SK-N-SH treated with all-trans-retinoic acid at 6 μM for 48 hours (cell line): ENCODE measurements at regions not wholly inside any gene's neighbourhood (a gene's known extent, or its start where the extent isn't known, plus 50 kb on each side); places are given as distances from the start of the nearest gene placed in this dataset.

Experiments used
- ATAC-seq: fragments of 200-7000 bp; cut with Tn5 transposase; 3 replicates; pipeline ENCODE4 v1.9.1; 2020; ENCODE audit warnings: mild to moderate bottlenecking, moderate library complexity
- ARNTL ChIP-seq: fragments of 450-650 bp; formaldehyde crosslinking; IDR thresholded peaks from 2 replicates; pipeline ENCODE4 v1.5.0; 2020; ENCODE audit warnings: low read depth, mild to moderate bottlenecking, moderate library complexity, borderline replicate concordance
- CSDC2 ChIP-seq: fragments of 250-450 bp; sonication (Bioruptor Pico); IDR thresholded peaks from 2 replicates; pipeline ENCODE4 v1.5.0; 2020; ENCODE audit warnings: mild to moderate bottlenecking, moderate library complexity
- ESRRG ChIP-seq: fragments of 250-450 bp; sonication (Bioruptor Pico); IDR thresholded peaks from 2 replicates; pipeline ENCODE4 v1.6.1; 2021; ENCODE audit warnings: mild to moderate bottlenecking
- GLIS3 ChIP-seq: fragments of 250-450 bp; sonication (Bioruptor Pico); IDR thresholded peaks from 2 replicates; pipeline ENCODE4 v1.5.0; 2020; ENCODE audit warnings: mild to moderate bottlenecking, moderate library complexity
- ISL1 ChIP-seq: fragments of 250-450 bp; sonication (Bioruptor Pico); IDR thresholded peaks from 2 replicates; pipeline ENCODE4 v2.1.2; 2022; ENCODE audit warnings: mild to moderate bottlenecking, moderate library complexity
- OSR1 ChIP-seq: fragments of 250-450 bp; sonication (Bioruptor Pico); IDR thresholded peaks from 2 replicates; pipeline ENCODE4 v1.8.0; 2022; ENCODE audit warnings: moderate library complexity, mild to moderate bottlenecking, inconsistent platforms
- PPARA ChIP-seq: fragments of 250-450 bp; sonication (Bioruptor Pico); IDR thresholded peaks from 2 replicates; pipeline ENCODE4 v1.5.0; 2020; ENCODE audit warnings: mild to moderate bottlenecking, borderline replicate concordance
- RARB ChIP-seq: fragments of 250-450 bp; sonication (Bioruptor Pico); IDR thresholded peaks from 2 replicates; pipeline ENCODE4 v1.8.0; 2021; ENCODE audit warnings: mild to moderate bottlenecking, moderate library complexity
- SNAI2 ChIP-seq: fragments of 250-450 bp; sonication (Bioruptor Pico); IDR thresholded peaks from 2 replicates; pipeline ENCODE4 v1.5.0; 2020; ENCODE audit warnings: mild to moderate bottlenecking, moderate library complexity
- TOX ChIP-seq: fragments of 250-450 bp; sonication (Bioruptor Pico); IDR thresholded peaks from 2 replicates; pipeline ENCODE4 v1.8.0; 2021; ENCODE audit warnings: mild to moderate bottlenecking, moderate library complexity, borderline replicate concordance
- ZC3H10 ChIP-seq: fragments of 250-450 bp; sonication (Bioruptor Pico); IDR thresholded peaks from 2 replicates; pipeline ENCODE4 v1.5.1; 2021; ENCODE audit warnings: mild to moderate bottlenecking, moderate library complexity
- ZFP3 ChIP-seq: fragments of 250-450 bp; sonication (Bioruptor Pico); IDR thresholded peaks from 2 replicates; pipeline ENCODE4 v1.5.0; 2020; ENCODE audit warnings: mild to moderate bottlenecking, moderate library complexity
- ZFP30 ChIP-seq: fragments of 450-650 bp; formaldehyde crosslinking; IDR thresholded peaks from 2 replicates; pipeline ENCODE4 v1.5.0; 2022; ENCODE audit warnings: mild to moderate bottlenecking, moderate library complexity
- ZNF565 ChIP-seq: fragments of 450-650 bp; formaldehyde crosslinking; conservative IDR thresholded peaks from 2 replicates; pipeline ENCODE4 v1.5.0; 2020; ENCODE audit warnings: low read depth, mild to moderate bottlenecking, moderate library complexity
- ZNF70 ChIP-seq: fragments of 450-650 bp; formaldehyde crosslinking; IDR thresholded peaks from 2 replicates; pipeline ENCODE4 v1.5.0; 2020; ENCODE audit warnings: mild to moderate bottlenecking, moderate library complexity
- ZNF8 ChIP-seq: fragments of 450-650 bp; formaldehyde crosslinking; IDR thresholded peaks from 2 replicates; pipeline ENCODE4 v1.5.0; 2020; ENCODE audit warnings: mild to moderate bottlenecking, moderate library complexity
- TF ChIP-seq, protein P1 (sequence below): fragments of 250-450 bp; sonication (Bioruptor Pico); IDR thresholded peaks from 2 replicates; pipeline ENCODE4 v1.8.0; 2021; ENCODE audit warnings: low read depth, mild to moderate bottlenecking, moderate library complexity, borderline replicate concordance
- TF ChIP-seq, protein P2 (sequence below): fragments of 250-450 bp; sonication (Bioruptor Pico); IDR thresholded peaks from 2 replicates; pipeline ENCODE4 v1.5.1; 2021; ENCODE audit warnings: mild to moderate bottlenecking, moderate library complexity
- TF ChIP-seq, protein P3 (sequence below): fragments of 250-450 bp; sonication (Bioruptor Pico); IDR thresholded peaks from 2 replicates; pipeline ENCODE4 v1.5.1; 2020; ENCODE audit warnings: low read depth, mild to moderate bottlenecking, moderate library complexity
- TF ChIP-seq, protein P4 (sequence below): fragments of 250-450 bp; sonication (Bioruptor Pico); IDR thresholded peaks from 2 replicates; pipeline ENCODE4 v1.8.0; 2020; ENCODE audit warnings: mild to moderate bottlenecking, moderate library complexity, borderline replicate concordance

DNA sequence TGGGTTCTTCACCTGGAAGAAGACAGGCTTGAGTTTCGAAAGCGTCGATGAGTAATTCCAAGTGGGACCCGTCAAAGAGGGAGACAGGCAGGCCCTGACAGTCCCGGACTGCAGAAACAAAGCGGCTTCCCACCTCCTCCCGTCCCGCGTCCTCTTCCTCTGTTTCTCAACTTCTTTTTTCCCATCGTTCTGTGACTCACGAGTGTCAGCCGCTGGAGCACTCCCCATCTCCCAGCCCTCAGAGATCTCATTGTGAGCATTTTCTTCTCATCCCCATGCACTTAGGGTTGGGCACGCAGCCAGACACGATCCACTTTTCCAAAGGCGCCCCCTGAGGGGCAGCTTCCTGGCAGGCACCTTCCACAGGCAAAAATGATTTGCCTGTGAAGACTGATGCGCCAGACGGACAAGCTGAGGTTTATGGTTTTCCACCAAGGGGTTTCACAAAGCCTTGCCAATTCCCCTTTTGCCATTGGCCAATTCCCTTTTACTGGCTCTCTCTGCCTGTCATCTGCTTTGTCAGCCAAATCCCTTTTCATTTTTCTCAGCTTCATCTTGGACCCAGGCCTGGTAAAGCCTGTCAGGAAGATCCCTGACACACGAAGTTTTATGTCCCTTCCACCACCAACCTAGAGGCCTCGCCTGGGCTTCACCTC lies 86.5 kb upstream of the ANKRD55 start:
- no peak for TF ChIP-seq RARB (CRISPR knock-in tag)
- peak; percentile 80 for TF ChIP-seq ISL1 (CRISPR knock-in tag)
- TF ChIP-seq, protein P1, sequence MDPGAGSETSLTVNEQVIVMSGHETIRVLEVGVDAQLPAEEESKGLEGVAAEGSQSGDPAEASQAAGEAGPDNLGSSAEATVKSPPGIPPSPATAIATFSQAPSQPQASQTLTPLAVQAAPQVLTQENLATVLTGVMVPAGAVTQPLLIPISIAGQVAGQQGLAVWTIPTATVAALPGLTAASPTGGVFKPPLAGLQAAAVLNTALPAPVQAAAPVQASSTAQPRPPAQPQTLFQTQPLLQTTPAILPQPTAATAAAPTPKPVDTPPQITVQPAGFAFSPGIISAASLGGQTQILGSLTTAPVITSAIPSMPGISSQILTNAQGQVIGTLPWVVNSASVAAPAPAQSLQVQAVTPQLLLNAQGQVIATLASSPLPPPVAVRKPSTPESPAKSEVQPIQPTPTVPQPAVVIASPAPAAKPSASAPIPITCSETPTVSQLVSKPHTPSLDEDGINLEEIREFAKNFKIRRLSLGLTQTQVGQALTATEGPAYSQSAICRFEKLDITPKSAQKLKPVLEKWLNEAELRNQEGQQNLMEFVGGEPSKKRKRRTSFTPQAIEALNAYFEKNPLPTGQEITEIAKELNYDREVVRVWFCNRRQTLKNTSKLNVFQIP (CRISPR knock-in tag): no peak
- no peak for TF ChIP-seq ESRRG (CRISPR knock-in tag)
- peak; percentile 50 for ATAC-seq

DNA sequence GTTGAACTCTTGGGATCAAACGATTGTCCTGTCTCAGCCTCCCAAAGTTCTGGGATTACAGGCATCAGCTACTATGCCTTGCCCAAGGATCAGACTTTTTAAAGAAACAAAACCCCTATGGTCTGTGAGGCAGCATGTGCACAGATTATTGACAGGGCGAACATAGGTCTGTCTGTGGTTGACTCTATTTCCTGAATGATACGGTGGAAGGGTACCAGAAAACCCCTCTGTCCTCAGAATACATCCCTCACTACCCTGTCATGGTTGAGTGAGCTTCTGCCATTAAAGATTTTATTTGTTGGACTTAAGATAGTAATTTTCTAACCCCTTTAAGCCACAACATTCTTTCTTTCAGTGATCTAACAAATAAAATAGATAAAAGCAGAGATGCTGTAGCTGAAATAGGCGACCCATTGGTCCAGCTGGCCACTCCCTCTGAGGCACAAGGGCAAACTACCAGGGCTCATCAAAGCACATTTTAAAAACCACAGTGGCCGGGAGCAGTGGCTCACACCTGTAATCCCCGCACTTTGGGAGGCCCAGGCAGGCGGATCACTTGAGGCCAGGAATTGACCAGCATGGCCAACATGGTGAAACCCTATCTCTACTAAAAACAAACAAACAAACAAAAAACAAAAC lies 84.9 kb upstream of the ANKRD55 start:
- no peak for ATAC-seq

DNA sequence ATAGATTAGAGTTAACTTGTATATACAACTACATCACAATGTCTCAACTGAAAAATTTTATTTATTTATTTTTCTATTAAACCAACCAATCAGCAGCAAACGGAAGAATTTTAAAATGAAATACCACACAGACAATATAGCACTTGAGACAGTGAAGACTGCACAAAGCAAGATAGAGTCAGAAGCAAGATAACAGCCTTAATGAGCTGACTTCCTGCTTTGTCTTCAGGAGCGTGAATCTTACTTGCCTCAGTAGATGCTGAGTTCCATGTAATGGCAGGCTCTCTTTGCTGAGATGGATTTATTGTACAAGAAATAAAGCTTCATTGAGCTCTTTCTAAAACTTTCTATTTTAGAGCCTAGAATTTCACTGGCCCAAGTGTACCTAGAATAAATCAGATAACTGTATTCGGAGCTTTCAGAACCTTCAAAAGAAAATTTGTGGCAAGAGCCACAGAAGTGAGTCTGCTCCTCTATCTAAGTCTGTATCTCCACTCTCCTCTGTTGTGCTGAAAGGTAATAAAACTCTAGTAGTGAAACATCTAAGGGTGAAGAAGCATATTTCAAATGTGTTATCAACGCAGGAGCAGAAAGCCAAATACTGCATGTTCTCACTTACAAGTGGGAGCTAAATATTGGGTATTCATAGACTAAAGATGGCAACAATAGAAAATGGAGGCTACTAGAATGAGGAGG lies 83.3 kb upstream of the ANKRD55 start:
- no peak for ATAC-seq
- TF ChIP-seq ZFP3 (CRISPR knock-in tag): no peak
- TF ChIP-seq ARNTL (CRISPR knock-in tag): no peak
- TF ChIP-seq ZC3H10 (CRISPR knock-in tag): no peak
- no peak for TF ChIP-seq ZNF8 (CRISPR knock-in tag)

More for the DNA sequence above, 84.9 kb upstream of the ANKRD55 start:
- TF ChIP-seq ZC3H10 (CRISPR knock-in tag) (no peak), SNAI2 (CRISPR knock-in tag) (no peak), ISL1 (CRISPR knock-in tag) (no peak), OSR1 (CRISPR knock-in tag) (no peak), GLIS3 (CRISPR knock-in tag) (no peak)
- TF ChIP-seq, all 23 proteins: peak for 0

DNA sequence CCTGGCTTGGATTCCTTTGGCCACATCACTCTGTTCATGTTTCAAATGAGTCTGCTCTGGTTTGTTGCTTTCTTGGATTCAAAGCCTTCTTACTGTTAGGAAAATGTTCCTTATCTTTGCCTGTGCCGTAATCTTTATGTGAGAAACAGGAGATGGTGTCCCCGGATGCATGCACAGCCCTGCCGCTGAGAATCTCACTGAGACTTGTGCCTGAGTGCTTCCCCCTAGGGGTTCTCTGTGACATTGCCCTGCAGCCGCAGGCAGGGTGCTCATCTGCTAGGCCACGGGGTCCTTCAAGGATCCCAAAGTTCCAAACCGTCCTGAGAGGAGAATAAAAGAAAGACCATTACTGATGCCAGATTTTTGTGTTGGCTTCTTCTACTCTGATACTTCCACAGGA lies 81.4 kb upstream of the ANKRD55 start:
- peak; percentile 48; the same call in 2 of the 3 replicates for ATAC-seq
- TF ChIP-seq ZNF8 (CRISPR knock-in tag): no peak
- TF ChIP-seq ESRRG (CRISPR knock-in tag): no peak
- no peak for TF ChIP-seq ZFP30 (CRISPR knock-in tag)
- TF ChIP-seq, protein P2, sequence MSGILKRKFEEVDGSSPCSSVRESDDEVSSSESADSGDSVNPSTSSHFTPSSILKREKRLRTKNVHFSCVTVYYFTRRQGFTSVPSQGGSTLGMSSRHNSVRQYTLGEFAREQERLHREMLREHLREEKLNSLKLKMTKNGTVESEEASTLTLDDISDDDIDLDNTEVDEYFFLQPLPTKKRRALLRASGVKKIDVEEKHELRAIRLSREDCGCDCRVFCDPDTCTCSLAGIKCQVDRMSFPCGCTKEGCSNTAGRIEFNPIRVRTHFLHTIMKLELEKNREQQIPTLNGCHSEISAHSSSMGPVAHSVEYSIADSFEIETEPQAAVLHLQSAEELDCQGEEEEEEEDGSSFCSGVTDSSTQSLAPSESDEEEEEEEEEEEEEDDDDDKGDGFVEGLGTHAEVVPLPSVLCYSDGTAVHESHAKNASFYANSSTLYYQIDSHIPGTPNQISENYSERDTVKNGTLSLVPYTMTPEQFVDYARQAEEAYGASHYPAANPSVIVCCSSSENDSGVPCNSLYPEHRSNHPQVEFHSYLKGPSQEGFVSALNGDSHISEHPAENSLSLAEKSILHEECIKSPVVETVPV (CRISPR knock-in tag): no peak
- TF ChIP-seq ZNF565 (CRISPR knock-in tag): no peak
- TF ChIP-seq TOX: no peak

DNA sequence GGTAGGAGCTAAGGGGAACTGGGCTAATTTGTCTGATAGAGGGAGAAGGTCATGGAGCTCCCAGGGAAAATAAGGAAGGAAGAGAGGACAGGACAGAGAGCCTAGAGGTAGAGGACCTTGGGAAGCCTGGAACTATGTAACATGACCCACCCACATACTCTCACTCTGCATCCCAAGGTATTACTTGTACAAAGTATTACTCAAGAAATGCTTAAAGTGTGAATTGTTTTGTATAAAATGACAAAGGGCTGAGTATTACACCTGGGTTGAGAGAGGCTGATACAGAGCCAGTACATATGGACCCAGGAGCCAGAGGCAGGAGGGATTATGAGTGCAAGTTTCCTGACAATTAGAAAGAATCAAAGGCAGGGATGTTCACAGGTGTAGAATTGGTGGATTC lies 80.5 kb upstream of the ANKRD55 start:
- no peak for ATAC-seq
- TF ChIP-seq ISL1 (CRISPR knock-in tag) (no peak), ESRRG (CRISPR knock-in tag) (no peak), ZC3H10 (CRISPR knock-in tag) (no peak), ARNTL (CRISPR knock-in tag) (no peak), ZNF70 (CRISPR knock-in tag) (no peak), ZNF565 (CRISPR knock-in tag) (no peak), PPARA (no peak), CSDC2 (CRISPR knock-in tag) (no peak)
- TF ChIP-seq, protein P3, sequence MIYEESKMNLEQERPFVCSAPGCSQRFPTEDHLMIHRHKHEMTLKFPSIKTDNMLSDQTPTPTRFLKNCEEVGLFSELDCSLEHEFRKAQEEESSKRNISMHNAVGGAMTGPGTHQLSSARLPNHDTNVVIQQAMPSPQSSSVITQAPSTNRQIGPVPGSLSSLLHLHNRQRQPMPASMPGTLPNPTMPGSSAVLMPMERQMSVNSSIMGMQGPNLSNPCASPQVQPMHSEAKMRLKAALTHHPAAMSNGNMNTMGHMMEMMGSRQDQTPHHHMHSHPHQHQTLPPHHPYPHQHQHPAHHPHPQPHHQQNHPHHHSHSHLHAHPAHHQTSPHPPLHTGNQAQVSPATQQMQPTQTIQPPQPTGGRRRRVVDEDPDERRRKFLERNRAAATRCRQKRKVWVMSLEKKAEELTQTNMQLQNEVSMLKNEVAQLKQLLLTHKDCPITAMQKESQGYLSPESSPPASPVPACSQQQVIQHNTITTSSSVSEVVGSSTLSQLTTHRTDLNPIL (CRISPR knock-in tag): no peak
- TF ChIP-seq, protein P4, sequence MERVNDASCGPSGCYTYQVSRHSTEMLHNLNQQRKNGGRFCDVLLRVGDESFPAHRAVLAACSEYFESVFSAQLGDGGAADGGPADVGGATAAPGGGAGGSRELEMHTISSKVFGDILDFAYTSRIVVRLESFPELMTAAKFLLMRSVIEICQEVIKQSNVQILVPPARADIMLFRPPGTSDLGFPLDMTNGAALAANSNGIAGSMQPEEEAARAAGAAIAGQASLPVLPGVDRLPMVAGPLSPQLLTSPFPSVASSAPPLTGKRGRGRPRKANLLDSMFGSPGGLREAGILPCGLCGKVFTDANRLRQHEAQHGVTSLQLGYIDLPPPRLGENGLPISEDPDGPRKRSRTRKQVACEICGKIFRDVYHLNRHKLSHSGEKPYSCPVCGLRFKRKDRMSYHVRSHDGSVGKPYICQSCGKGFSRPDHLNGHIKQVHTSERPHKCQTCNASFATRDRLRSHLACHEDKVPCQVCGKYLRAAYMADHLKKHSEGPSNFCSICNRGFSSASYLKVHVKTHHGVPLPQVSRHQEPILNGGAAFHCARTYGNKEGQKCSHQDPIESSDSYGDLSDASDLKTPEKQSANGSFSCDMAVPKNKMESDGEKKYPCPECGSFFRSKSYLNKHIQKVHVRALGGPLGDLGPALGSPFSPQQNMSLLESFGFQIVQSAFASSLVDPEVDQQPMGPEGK (CRISPR knock-in tag): no peak
- TF ChIP-seq, protein P2 (CRISPR knock-in tag): no peak
- TF ChIP-seq, all 23 proteins: peak for 0
